ENCODE measurements at regions not wholly inside any gene's neighbourhood (a gene's known extent, or its start where the extent isn't known, plus 50 kb on each side); places are given as distances from the start of the nearest gene placed in this dataset.

DNA sequence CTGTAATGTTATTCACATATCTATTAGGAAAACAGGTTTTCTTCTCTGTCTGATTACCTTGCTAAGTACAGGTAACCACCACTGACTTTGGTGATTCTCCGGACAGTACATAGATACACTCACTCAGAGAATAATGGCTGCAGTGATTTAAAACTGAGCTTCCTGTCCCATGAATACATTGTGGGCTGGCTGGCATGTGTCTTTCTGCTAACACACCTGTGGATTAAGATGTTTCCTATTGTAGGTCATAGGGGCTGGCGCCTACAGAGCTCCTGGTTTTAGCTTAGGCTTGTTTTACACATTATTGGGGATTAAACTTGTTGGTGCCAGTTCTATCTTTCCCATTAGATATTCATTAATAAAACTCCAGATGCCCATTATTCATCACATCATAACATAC lies 102.7 kb upstream of the MEIS2 start:
- TF ChIP-seq POLR2A (IDR thresholded peaks at IDR 0.05; ENCODE audit: low read length) (no peak), GATA1 (IDR thresholded peaks at IDR 0.05; ENCODE audit: low read depth, low read length) (no peak)
